D721Med (cell line): ENCODE measurements at regions not wholly inside any gene's neighbourhood (a gene's known extent, or its start where the extent isn't known, plus 50 kb on each side); places are given as distances from the start of the nearest gene placed in this dataset.

ENCODE experiments used
- DNase-seq: peaks from one replicate; pipeline ENCODE4 v3.0.0; 2011; ENCODE audit warnings: low spot score; ENCODE audit not compliant: insufficient read length
- FAIRE-seq: peaks from 2 replicates; lab custom pipeline; 2011; peaks lifted over from hg19 to GRCh38; lab: Jason Lieb, UNC
- TF ChIP-seq, protein P1 (sequence below): IDR thresholded peaks from 2 replicates; pipeline ENCODE4 v1.5.1; 2012; ENCODE audit warnings: mild to moderate bottlenecking, control low read depth; ENCODE audit not compliant: insufficient read depth; ENCODE audit errors: missing control alignments

DNA sequence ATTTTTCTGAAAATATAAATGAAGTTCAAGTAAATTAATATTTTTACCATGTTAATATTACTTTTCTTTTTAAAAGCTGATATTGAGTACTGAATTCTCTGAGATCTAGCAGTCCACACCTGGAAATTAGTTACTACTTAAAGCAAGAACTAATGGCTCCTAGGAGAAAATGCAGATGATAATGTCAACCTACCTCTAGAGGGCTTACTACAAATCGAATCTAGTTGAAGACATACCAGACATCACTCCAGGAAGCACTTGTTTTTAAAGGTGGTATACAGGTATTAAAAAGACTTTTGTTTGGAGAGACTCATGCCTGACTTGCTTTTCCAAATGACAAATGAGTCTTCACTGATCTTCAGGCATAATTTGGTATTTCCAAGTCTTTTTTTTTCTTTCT is 516.4 kb upstream of the BOD1L1 start:
- TF ChIP-seq, protein P1, sequence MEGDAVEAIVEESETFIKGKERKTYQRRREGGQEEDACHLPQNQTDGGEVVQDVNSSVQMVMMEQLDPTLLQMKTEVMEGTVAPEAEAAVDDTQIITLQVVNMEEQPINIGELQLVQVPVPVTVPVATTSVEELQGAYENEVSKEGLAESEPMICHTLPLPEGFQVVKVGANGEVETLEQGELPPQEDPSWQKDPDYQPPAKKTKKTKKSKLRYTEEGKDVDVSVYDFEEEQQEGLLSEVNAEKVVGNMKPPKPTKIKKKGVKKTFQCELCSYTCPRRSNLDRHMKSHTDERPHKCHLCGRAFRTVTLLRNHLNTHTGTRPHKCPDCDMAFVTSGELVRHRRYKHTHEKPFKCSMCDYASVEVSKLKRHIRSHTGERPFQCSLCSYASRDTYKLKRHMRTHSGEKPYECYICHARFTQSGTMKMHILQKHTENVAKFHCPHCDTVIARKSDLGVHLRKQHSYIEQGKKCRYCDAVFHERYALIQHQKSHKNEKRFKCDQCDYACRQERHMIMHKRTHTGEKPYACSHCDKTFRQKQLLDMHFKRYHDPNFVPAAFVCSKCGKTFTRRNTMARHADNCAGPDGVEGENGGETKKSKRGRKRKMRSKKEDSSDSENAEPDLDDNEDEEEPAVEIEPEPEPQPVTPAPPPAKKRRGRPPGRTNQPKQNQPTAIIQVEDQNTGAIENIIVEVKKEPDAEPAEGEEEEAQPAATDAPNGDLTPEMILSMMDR = no peak
- DNase-seq = no peak

DNA sequence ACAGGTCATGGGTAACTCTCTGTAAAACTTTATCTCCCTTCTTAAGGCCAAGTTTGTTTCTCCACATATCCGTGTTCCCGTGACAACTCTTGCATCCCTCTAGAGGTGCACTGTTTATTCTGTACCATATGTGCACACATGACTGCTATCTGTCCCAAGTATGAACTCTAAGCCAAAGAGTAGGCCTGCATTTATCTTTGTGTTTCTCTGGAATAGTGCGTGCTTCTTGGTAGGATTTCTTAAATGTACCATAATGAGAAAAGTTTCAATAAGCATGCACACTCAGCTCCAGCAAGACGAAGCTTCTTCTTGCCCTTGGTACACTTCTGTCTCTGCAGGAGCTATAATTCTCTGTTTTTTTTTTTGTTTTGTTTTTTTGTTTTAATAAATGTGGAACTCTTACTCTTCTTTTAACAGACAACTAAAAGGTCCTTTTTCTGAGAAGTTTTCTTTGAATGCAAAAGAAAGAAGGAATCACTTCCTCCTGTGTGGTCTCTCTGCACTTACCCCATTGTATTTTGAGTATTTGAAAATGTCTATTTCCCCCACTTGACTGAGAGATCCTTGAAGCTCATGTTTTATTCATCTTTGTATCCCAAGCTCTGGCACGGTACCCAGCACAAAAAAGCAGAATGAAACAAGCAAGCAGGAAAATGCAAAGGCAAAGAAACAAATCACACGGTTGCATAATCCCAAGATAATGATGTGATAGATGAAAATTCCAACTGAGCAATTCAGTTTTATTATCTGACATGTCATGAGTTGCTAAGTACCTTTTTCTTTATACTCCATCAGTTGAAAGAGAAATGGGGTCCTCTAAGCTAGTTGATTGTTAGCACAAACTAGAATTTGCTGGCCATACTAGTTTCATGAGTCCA is 521.9 kb upstream of the BOD1L1 start:
- FAIRE-seq (no peak), DNase-seq (no peak)
- TF ChIP-seq, protein P1 = no peak

More for the DNA sequence above, 516.4 kb upstream of the BOD1L1 start:
- no peak for FAIRE-seq

DNA sequence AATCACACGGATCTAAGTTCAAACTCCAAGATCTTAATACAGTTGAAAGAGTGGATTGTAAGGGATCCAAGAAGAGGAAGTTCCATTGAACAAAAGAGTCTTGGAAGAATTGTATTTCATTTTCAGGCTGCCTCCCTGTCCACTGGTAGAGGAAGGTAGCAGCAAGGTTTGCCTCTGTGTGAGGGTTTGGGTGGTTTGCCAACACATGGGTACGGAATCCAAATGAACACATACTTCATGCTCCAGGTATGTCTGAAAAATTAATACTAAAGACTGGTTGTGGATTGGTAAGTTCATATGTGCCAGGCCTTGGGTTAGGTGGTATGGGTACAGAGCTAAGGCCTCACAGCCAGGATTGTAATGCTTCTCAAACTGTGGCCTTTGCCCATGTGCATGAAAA is 523.6 kb upstream of the BOD1L1 start:
- TF ChIP-seq, protein P1 = no peak
- no peak for FAIRE-seq
- DNase-seq = no peak

DNA sequence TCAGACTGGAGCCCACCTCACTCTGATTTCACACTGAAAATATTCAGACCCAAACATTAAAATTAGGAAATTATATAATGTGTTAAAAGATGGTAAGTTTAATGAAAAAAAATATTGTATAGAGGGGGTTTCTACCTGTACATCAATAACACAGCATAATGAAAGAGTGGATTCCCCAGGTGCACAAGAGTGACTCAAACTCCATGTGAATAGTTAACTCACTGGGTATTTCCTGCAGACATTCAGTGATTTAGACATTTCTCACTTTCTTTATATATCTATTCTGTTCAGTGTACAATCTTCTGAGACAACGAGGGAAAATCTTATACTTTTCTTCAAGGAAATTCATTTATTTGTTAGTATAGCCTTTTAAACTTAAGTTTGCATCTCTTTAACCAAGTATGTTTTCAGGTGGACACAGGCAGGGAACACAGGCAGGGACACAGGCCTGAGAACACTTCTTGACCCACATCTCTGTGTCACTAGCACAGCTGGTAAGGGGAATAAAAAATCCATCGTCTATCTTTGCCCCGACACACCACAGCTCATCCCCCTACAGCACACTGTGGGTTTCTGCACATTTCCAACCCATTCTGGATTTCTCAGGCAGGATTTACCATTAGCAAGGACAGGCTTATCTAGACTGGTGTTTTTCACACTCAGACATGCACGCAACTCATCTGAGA is 525.5 kb upstream of the BOD1L1 start:
- TF ChIP-seq, protein P1 = no peak
- no peak for FAIRE-seq
- no peak for DNase-seq

- DNase-seq = no peak
- TF ChIP-seq, protein P1 = no peak
Measured at GRCh38 chr4:14155803-14156202, 528.3 kb upstream of the BOD1L1 start.

GRCh38 chr4:14157262-14157661 is 529.7 kb upstream of the BOD1L1 start:
- TF ChIP-seq, protein P1 = no peak
- FAIRE-seq = no peak
- DNase-seq = no peak

More at GRCh38 chr4:14155803-14156202, 528.3 kb upstream of the BOD1L1 start:
- FAIRE-seq = no peak
